Common myeloid progenitor, CD34-positive (primary cell): ENCODE measurements at regions not wholly inside any gene's neighbourhood (a gene's known extent, or its start where the extent isn't known, plus 50 kb on each side); places are given as distances from the start of the nearest gene placed in this dataset.

Experiments
- CTCF ChIA-PET: fragments of 350-600 bp; sonication (Branson Sonifier 250); formaldehyde crosslinking; loops from one replicate; lab custom pipeline; 2021; ENCODE audit warnings: antibody characterized with exemption; lab: Charles Lee
- POLR2A ChIA-PET: fragments of 350-600 bp; sonication (Branson Sonifier 250); formaldehyde crosslinking; loops from one replicate; lab custom pipeline; 2021; ENCODE audit warnings: antibody characterized with exemption; lab: Charles Lee
- DNase-seq, 3 donors: peaks; one replicate each; pipeline versions ENCODE4 v3.0.0 to v3.0.0-alpha.2; 2013
- H3K27ac ChIP-seq, 2 experiments: 1 replicate in 1 of 2; 2 replicates in 1 of 2; pipeline ENCODE4 v1.7.0; 2013; ENCODE audit warnings: inconsistent platforms in 2 of 2, low read length in 2 of 2, mild to moderate bottlenecking in 2 of 2, low read depth in 1 of 2, moderate library complexity in 1 of 2; ENCODE audit not compliant: severe bottlenecking in 2 of 2, insufficient read depth in 1 of 2, poor library complexity in 1 of 2
- H3K27me3 ChIP-seq, 5 experiments: replicated peaks in 2 of 5; 1 replicate in 3 of 5; 2 replicates in 2 of 5; pipeline versions ENCODE4 v1.6.1 to v1.7.0; 2013; ENCODE audit warnings: low read length in 4 of 5, mild to moderate bottlenecking in 2 of 5, moderate library complexity in 2 of 5, inconsistent platforms in 1 of 5; ENCODE audit not compliant: insufficient read depth in 5 of 5, control insufficient read depth in 4 of 5
- H3K36me3 ChIP-seq, 4 experiments: 1 replicate in 2 of 4; 2 replicates in 2 of 4; pipeline versions ENCODE4 v1.6.1 to v1.7.0; 2013; ENCODE audit warnings: low read length in 3 of 4, control low read depth in 1 of 4, mild to moderate bottlenecking in 1 of 4; ENCODE audit not compliant: control insufficient read depth in 4 of 4, insufficient read depth in 4 of 4
- H3K4me1 ChIP-seq, 4 experiments: 1 replicate in 3 of 4; 2 replicates in 1 of 4; pipeline versions ENCODE4 v1.6.1 to v1.7.1; 2013; ENCODE audit warnings: low read length in 3 of 4, mild to moderate bottlenecking in 3 of 4, control low read depth in 1 of 4, inconsistent platforms in 1 of 4, moderate library complexity in 1 of 4; ENCODE audit not compliant: control insufficient read depth in 4 of 4, insufficient read depth in 4 of 4; ENCODE audit errors: control extremely low read depth in 1 of 4
- H3K4me3 ChIP-seq, 7 experiments: 1 replicate in 4 of 7; 2 replicates in 3 of 7; pipeline versions ENCODE4 v1.5.1 to v1.7.0; 2013; ENCODE audit warnings: mild to moderate bottlenecking in 7 of 7, low read length in 6 of 7, moderate library complexity in 6 of 7, inconsistent platforms in 2 of 7, low read depth in 2 of 7, control low read depth in 1 of 7; ENCODE audit not compliant: insufficient read depth in 4 of 7, control insufficient read depth in 1 of 7; ENCODE audit errors: extremely low read depth in 1 of 7
- H3K9me3 ChIP-seq, 5 experiments: 1 replicate in 4 of 5; 2 replicates in 1 of 5; pipeline versions ENCODE4 v1.6.1 to v1.7.1; 2013; ENCODE audit warnings: low read length in 4 of 5, mild to moderate bottlenecking in 2 of 5, inconsistent platforms in 1 of 5, low read depth in 1 of 5, moderate library complexity in 1 of 5; ENCODE audit not compliant: control insufficient read depth in 4 of 5, insufficient read depth in 2 of 5; ENCODE audit errors: control extremely low read depth in 1 of 5
- WGBS: methylation state at CpG from one replicate; pipeline ENCODE4 v1.1.5; 2013; ENCODE audit not compliant: insufficient coverage; 5-methylcytosine and 5-hydroxymethylcytosine counted together

- DNase-seq = no peak
- no peaks in the 10 kb centered on the region for H3K36me3 ChIP-seq
- no peaks in the 10 kb centered on the region for H3K27me3 ChIP-seq
- ChIA-PET POLR2A (no interaction called here), CTCF (no interaction called here)
- H3K9me3 ChIP-seq = peaks cover 0 to 11% (median 0%) of the 10 kb centered on the region in 5 experiments
- no peak overlapping the region for H3K27ac ChIP-seq
- H3K4me3 ChIP-seq = no peak overlapping the region
- peaks cover 0 to 8% (median 3%) of the 10 kb centered on the region in 4 experiments for H3K4me1 ChIP-seq
These were observed 142.7 kb upstream of the FBXL17 start for GRCh38 chr5:108524564-108524963.

- CTCF ChIA-PET = no interaction called here
- peaks cover 0 to 8% (median 3%) of the 10 kb centered on the region in 4 experiments for H3K4me1 ChIP-seq
These were observed 141.5 kb upstream of the FBXL17 start for GRCh38 chr5:108523360-108523759.

GRCh38 chr5:108521841-108522506 lies 140.1 kb upstream of the FBXL17 start:
- Histone ChIP-seq H3K4me3 (no peak overlapping the region), H3K9me3 (peaks cover 0 to 9% (median 0%) of the 10 kb centered on the region in 5 experiments), H3K27ac (no peak overlapping the region), H3K27me3 (no peaks in the 10 kb centered on the region), H3K4me1 (peaks cover 0 to 8% (median 3%) of the 10 kb centered on the region in 4 experiments), H3K36me3 (no peaks in the 10 kb centered on the region)
- ChIA-PET POLR2A (interaction anchor here (0.5 kb wide), 1 partner anchor 470 kb away, joined by 3 read pairs; no protein-coding TSS in a partner anchor), CTCF (interaction anchor here (0.7 kb wide), 1 partner anchor 10 kb away, joined by 3 read pairs; no protein-coding TSS in a partner anchor)
- DNase-seq = peak; percentile 50 to 70 (median 60)
- 61% methylated on average over 2 of the region's 4 CpGs for WGBS

More at GRCh38 chr5:108523360-108523759, 141.5 kb upstream of the FBXL17 start:
- no peak overlapping the region for H3K27ac ChIP-seq
- H3K27me3 ChIP-seq = no peaks in the 10 kb centered on the region
- no peak overlapping the region for H3K4me3 ChIP-seq
- peaks cover 0 to 11% (median 0%) of the 10 kb centered on the region in 5 experiments for H3K9me3 ChIP-seq
- no peaks in the 10 kb centered on the region for H3K36me3 ChIP-seq
- POLR2A ChIA-PET = no interaction called here
- DNase-seq = no peak

- WGBS = 32% methylated on average over 5 of the region's 7 CpGs
- no peak for DNase-seq
- ChIA-PET POLR2A (interaction anchor here (0.5 kb wide), 1 partner anchor 469 kb away, joined by 3 read pairs; no protein-coding TSS in a partner anchor), CTCF (interaction anchor here (0.7 kb wide), 1 partner anchor 11 kb away, joined by 3 read pairs; no protein-coding TSS in a partner anchor)
- Histone ChIP-seq H3K36me3 (no peaks in the 10 kb centered on the region), H3K27ac (peak overlapping the region in 1 of 2 experiments; percentile 7), H3K4me3 (peak overlapping the region in 1 of 7 experiments; percentile 7), H3K27me3 (no peaks in the 10 kb centered on the region), H3K9me3 (peaks cover 0 to 2% (median 0%) of the 10 kb centered on the region in 5 experiments), H3K4me1 (peaks cover 0 to 8% (median 3%) of the 10 kb centered on the region in 4 experiments)
These were observed 139.3 kb upstream of the FBXL17 start for GRCh38 chr5:108521011-108521700.

GRCh38 chr5:108516785-108517184 lies 134.9 kb upstream of the FBXL17 start:
- no peak for DNase-seq
- CTCF ChIA-PET = no interaction called here
- POLR2A ChIA-PET = no interaction called here
- Histone ChIP-seq H3K4me1 (peaks cover 0 to 8% (median 3%) of the 10 kb centered on the region in 4 experiments), H3K9me3 (no peaks in the 10 kb centered on the region), H3K36me3 (no peaks in the 10 kb centered on the region), H3K27ac (no peak overlapping the region), H3K4me3 (no peak overlapping the region), H3K27me3 (no peaks in the 10 kb centered on the region)

- CTCF ChIA-PET = no interaction called here
- no peaks in the 10 kb centered on the region for H3K36me3 ChIP-seq
- no peak overlapping the region for H3K27ac ChIP-seq
- H3K9me3 ChIP-seq = no peaks in the 10 kb centered on the region
- no peaks in the 10 kb centered on the region for H3K27me3 ChIP-seq
- DNase-seq = no peak
- no peaks in the 10 kb centered on the region for H3K4me1 ChIP-seq
- no peak overlapping the region for H3K4me3 ChIP-seq
- POLR2A ChIA-PET = no interaction called here
- 80% methylated on average over 1 of the region's 1 CpG for WGBS
These were observed 133.7 kb upstream of the FBXL17 start for GRCh38 chr5:108515517-108516105.

- Histone ChIP-seq H3K4me3 (no peak overlapping the region), H3K36me3 (no peaks in the 10 kb centered on the region)
- POLR2A ChIA-PET = no interaction called here
These were observed 127.1 kb upstream of the FBXL17 start for GRCh38 chr5:108508979-108509378.

More at GRCh38 chr5:108508979-108509378, 127.1 kb upstream of the FBXL17 start:
- Histone ChIP-seq H3K9me3 (no peaks in the 10 kb centered on the region), H3K27ac (no peak overlapping the region), H3K4me1 (no peaks in the 10 kb centered on the region), H3K27me3 (peaks cover 0 to 2% (median 0%) of the 10 kb centered on the region in 5 experiments)
- no peak for DNase-seq
- no CpG with 5 or more reads among the region's 3 CpGs for WGBS
- CTCF ChIA-PET = no interaction called here
